A673 (cell line): ENCODE measurements at regions not wholly inside any gene's neighbourhood (a gene's known extent, or its start where the extent isn't known, plus 50 kb on each side); places are given as distances from the start of the nearest gene placed in this dataset.

Experiments used
- CTCF ChIP-seq: fragments of 300-800, 200-600 bp; sonication (generic); conservative IDR thresholded peaks from 2 replicates; pipeline ENCODE4 v1.5.1; 2017; ENCODE audit warnings: low read depth, mild to moderate bottlenecking, antibody characterized with exemption, low read length, moderate library complexity, mixed read lengths
- EZH2 ChIP-seq: fragments of 200-600 bp; sonication (generic); IDR thresholded peaks from 2 replicates; pipeline ENCODE4 v1.6.1; 2017; ENCODE audit warnings: borderline replicate concordance, low read depth, mild to moderate bottlenecking, mixed read lengths, antibody characterized with exemption, low read length; ENCODE audit not compliant: poor library complexity, severe bottlenecking

DNA sequence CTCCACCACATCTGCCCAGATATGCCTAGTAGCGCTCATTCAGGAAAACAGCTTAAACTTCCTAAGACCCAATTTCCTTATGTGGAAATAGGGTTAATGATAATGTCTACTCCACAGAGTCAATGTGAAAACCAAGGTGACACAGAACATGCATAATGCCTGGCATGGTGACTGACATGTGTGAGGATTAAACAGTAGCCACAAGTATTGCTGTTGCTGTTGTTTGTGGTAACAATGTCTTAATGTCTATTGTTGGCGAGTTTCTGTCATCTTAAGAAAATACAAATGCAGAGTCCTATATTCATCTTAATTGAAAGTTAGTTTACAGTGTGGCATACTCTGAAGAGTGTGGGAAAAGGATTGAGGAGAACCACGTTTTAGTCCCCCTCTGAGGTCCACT is 75.6 kb upstream of the NGF start:
- TF ChIP-seq CTCF (no peak), EZH2 (no peak)
